HCT116 (cell line): ENCODE measurements at regions not wholly inside any gene's neighbourhood (a gene's known extent, or its start where the extent isn't known, plus 50 kb on each side); places are given as distances from the start of the nearest gene placed in this dataset.

Experiments used
- ATAC-seq: fragments of 200-7000 bp; cut with Tn5 transposase; 2 replicates; pipeline ENCODE4 v1.9.1; 2020; ENCODE audit warnings: mild to moderate bottlenecking, moderate library complexity
- BruUV-seq: library from RNA; stranded (reverse); fragments of 400-500 nt; replicated peaks from 2 replicates; lab custom pipeline; 2021; lab: Mats Ljungman, UMichigan
- CTCF ChIA-PET: fragments of 300-600 bp; sonication (Branson Sonifier 250); formaldehyde crosslinking; loops from one replicate; lab custom pipeline; 2021; ENCODE audit warnings: antibody characterized with exemption; lab: Charles Lee
- POLR2A ChIA-PET: fragments of 300-600, 350-600 bp; sonication (Branson Sonifier 250); formaldehyde crosslinking; loops from one replicate; lab custom pipeline; 2021; ENCODE audit warnings: antibody characterized with exemption; lab: Charles Lee
- RAD21 ChIA-PET, 2 experiments: fragments of 300-600 bp; sonication (Branson Sonifier 250); formaldehyde crosslinking; loops; one replicate each; lab custom pipeline; 2023; ENCODE audit warnings: low total read pairs in 2 of 2; ENCODE audit not compliant: uncharacterized antibody in 2 of 2, unreplicated experiment in 2 of 2, low non-redundant PET in 1 of 2; lab: Charles Lee
- DNase-seq: peaks from one replicate; pipeline ENCODE4 v3.0.0-alpha.2; 2010; ENCODE audit warnings: low read depth, low spot score
- H2AFZ ChIP-seq: fragments of 200-600 bp; shearing (Covaris generic), sonication (generic); 2 replicates; pipeline ENCODE4 v1.6.1; 2017; ENCODE audit warnings: low read depth, mixed run types, mixed read lengths, antibody characterized with exemption, low read length; ENCODE audit not compliant: poor library complexity, severe bottlenecking
- H3K27ac ChIP-seq: 2 replicates; pipeline ENCODE4 v1.5.1; 2012; ENCODE audit warnings: low read depth, low read length
- H3K27me3 ChIP-seq: fragments of 200-600 bp; sonication (generic); 2 replicates; pipeline ENCODE4 v1.6.1; 2016; ENCODE audit warnings: mixed run types, low read length, mixed read lengths; ENCODE audit not compliant: insufficient read depth
- H3K36me3 ChIP-seq, 2 experiments: fragments of 200-500 bp in 1 of 2; fragments of 200-600 bp in 1 of 2; sonication (Bioruptor generic) in 1 of 2; sonication (generic) in 1 of 2; 2 replicates each; pipeline versions ENCODE4 v1.5.1 to v1.6.1; 2014 to 2016; ENCODE audit warnings: low read length in 2 of 2, inconsistent platforms in 1 of 2, mixed read lengths in 1 of 2, mixed run types in 1 of 2; ENCODE audit not compliant: insufficient read depth in 2 of 2, control insufficient read depth in 1 of 2
- H3K4me1 ChIP-seq, 2 experiments: fragments of 200-600 bp in 1 of 2; sonication (generic) in 1 of 2; 2 replicates each; pipeline versions ENCODE4 v1.5.1 to v1.6.1; 2012 to 2017; ENCODE audit warnings: low read length in 2 of 2, inconsistent platforms in 1 of 2, mild to moderate bottlenecking in 1 of 2, mixed read lengths in 1 of 2, mixed run types in 1 of 2, moderate library complexity in 1 of 2; ENCODE audit not compliant: insufficient read depth in 2 of 2, control insufficient read depth in 1 of 2
- H3K4me2 ChIP-seq: fragments of 200-600 bp; sonication (generic); 2 replicates; pipeline ENCODE4 v1.6.1; 2017; ENCODE audit warnings: mixed run types, low read length, mixed read lengths
- H3K4me3 ChIP-seq, 2 experiments: fragments of 200-600 bp in 1 of 2; sonication (generic) in 1 of 2; replicated peaks in 1 of 2; 2 replicates each; pipeline ENCODE4 v1.5.1; 2011 to 2016; ENCODE audit warnings: low read length in 2 of 2, control low read depth in 1 of 2, low read depth in 1 of 2, mild to moderate bottlenecking in 1 of 2, mixed read lengths in 1 of 2, mixed run types in 1 of 2
- H3K79me2 ChIP-seq: fragments of 200-600 bp; sonication (generic); 2 replicates; pipeline ENCODE4 v1.6.1; 2017; ENCODE audit warnings: mild to moderate bottlenecking, mixed run types, low read length, moderate library complexity, mixed read lengths; ENCODE audit not compliant: insufficient read depth
- H3K9ac ChIP-seq: fragments of 200-600 bp; sonication (generic); 2 replicates; pipeline ENCODE4 v1.6.1; 2016; ENCODE audit warnings: low read length, mixed read lengths
- H3K9me2 ChIP-seq: fragments of 200-600 bp; sonication (generic), shearing (Covaris generic); 2 replicates; pipeline ENCODE4 v1.6.1; 2017; ENCODE audit warnings: mixed run types, mild to moderate bottlenecking, moderate library complexity; ENCODE audit not compliant: insufficient read depth
- H3K9me3 ChIP-seq, 2 experiments: fragments of 200-500 bp in 1 of 2; fragments of 200-600 bp in 1 of 2; sonication (Bioruptor generic) in 1 of 2; sonication (generic) in 1 of 2; 2 replicates each; pipeline ENCODE4 v1.6.1; 2014 to 2017; ENCODE audit warnings: low read length in 2 of 2, mixed read lengths in 2 of 2, inconsistent platforms in 1 of 2, low read depth in 1 of 2, mild to moderate bottlenecking in 1 of 2, mixed run types in 1 of 2, moderate library complexity in 1 of 2; ENCODE audit not compliant: control insufficient read depth in 1 of 2, insufficient read depth in 1 of 2
- H4K20me1 ChIP-seq: fragments of 200-600 bp; sonication (generic), shearing (Covaris generic); 2 replicates; pipeline ENCODE4 v1.6.1; 2017; ENCODE audit warnings: mixed run types, mild to moderate bottlenecking, moderate library complexity; ENCODE audit not compliant: insufficient read depth
- CBX3 ChIP-seq: IDR thresholded peaks from 2 replicates; pipeline ENCODE4 v1.6.1; 2012; ENCODE audit warnings: low read depth
- CTCF ChIP-seq, 3 experiments: fragments of 200-600 bp in 1 of 3; sonication (generic) in 1 of 3; IDR thresholded peaks in 2 of 3; conservative IDR thresholded peaks in 1 of 3; 2 replicates each; pipeline ENCODE4 v1.5.1; 2012 to 2017; ENCODE audit warnings: low read depth in 2 of 3, low read length in 2 of 3, antibody characterized with exemption in 1 of 3, borderline replicate concordance in 1 of 3, control low read depth in 1 of 3, mild to moderate bottlenecking in 1 of 3, mixed read lengths in 1 of 3, mixed run types in 1 of 3, moderate library complexity in 1 of 3; ENCODE audit not compliant: insufficient read depth in 1 of 3
- FOSL1 ChIP-seq: IDR thresholded peaks from 2 replicates; pipeline ENCODE4 v1.6.1; 2012; ENCODE audit warnings: low read depth
- JUND ChIP-seq: IDR thresholded peaks from 2 replicates; pipeline ENCODE4 v1.6.1; 2012
- TCF7L2 ChIP-seq: IDR thresholded peaks from 2 replicates; pipeline ENCODE4 v1.7.0; 2011; ENCODE audit warnings: borderline replicate concordance, inconsistent platforms; ENCODE audit not compliant: insufficient read depth, insufficient read length; ENCODE audit errors: extremely low read depth
- YY1 ChIP-seq: IDR thresholded peaks from 2 replicates; pipeline ENCODE4 v1.6.1; 2011; ENCODE audit warnings: low read length, low read depth, moderate library complexity, mild to moderate bottlenecking; ENCODE audit not compliant: insufficient replicate concordance; ENCODE audit errors: extremely low read depth
- ZBTB33 ChIP-seq: IDR thresholded peaks from 2 replicates; pipeline ENCODE4 v1.6.1; 2011; ENCODE audit warnings: mild to moderate bottlenecking, low read length, moderate library complexity; ENCODE audit not compliant: insufficient replicate concordance; ENCODE audit errors: extremely low read depth
- ZNF274 ChIP-seq: fragments of 200-500 bp; sonication (Bioruptor generic); IDR thresholded peaks from 2 replicates; pipeline ENCODE4 v1.6.1; 2014; ENCODE audit warnings: mild to moderate bottlenecking, low read depth, low read length, inconsistent platforms
- intact Hi-C: fragments of 100-400 bp; cut with micrococcal nuclease; formaldehyde crosslinking; loops from 2 replicates; pipeline ENCODE4 v1.10.0; 2022

- intact Hi-C loops, result no loop called here
These were observed 101.9 kb downstream of the PDCL3 start for GRCh38 chr2:100664756-100665101.

More at GRCh38 chr2:100664756-100665101, 101.9 kb downstream of the PDCL3 start:
- Histone ChIP-seq H3K4me1 (no peaks in the 10 kb centered on the region), H3K36me3 (no peaks in the 10 kb centered on the region), H3K9me3 (no peaks in the 10 kb centered on the region), H3K4me2 (no peak overlapping the region), H3K27ac (no peak overlapping the region), H2AFZ (no peak overlapping the region), H4K20me1 (no peaks in the 10 kb centered on the region), H3K4me3 (no peak overlapping the region), H3K79me2 (no peaks in the 10 kb centered on the region), H3K9ac (no peak overlapping the region), H3K27me3 (no peaks in the 10 kb centered on the region), H3K9me2 (no peaks in the 10 kb centered on the region)
- CTCF ChIA-PET, result no interaction called here
- BruUV-seq, result no TSS peak
- ATAC-seq (no peak), DNase-seq (no peak)
- TF ChIP-seq CTCF (IDR thresholded peaks at IDR 0.05 in 2 of 3, conservative IDR thresholded peaks at IDR 0.05 in 1 of 3; ENCODE audit: borderline replicate concordance in 1 of 3, insufficient read depth in 1 of 3, low read depth in 2 of 3, low read length in 2 of 3) (no peak), ZBTB33 (no peak), FOSL1 (no peak), CBX3 (no peak), ZNF274 (no peak), YY1 (no peak), JUND (no peak), TCF7L2 (no peak)
- RAD21 ChIA-PET, result no interaction called here
- POLR2A ChIA-PET, result no interaction called here
